CD4-positive, alpha-beta T cell treated with Interleukin-6 at 100 ng/mL for 8 hours (primary cell): ENCODE measurements at regions not wholly inside any gene's neighbourhood (a gene's known extent, or its start where the extent isn't known, plus 50 kb on each side); places are given as distances from the start of the nearest gene placed in this dataset.
"Not testable (repeated sequence)": the region's sequence is repeated elsewhere in the genome, so short reads cannot be mapped to it uniquely, and the experiment has no call there.

ENCODE experiments used
- DNase-seq: peaks from one replicate; pipeline ENCODE4 v3.0.0-alpha.2; 2020; ENCODE audit warnings: mixed read lengths, low spot score

- DNase-seq = no peak
Observed at GRCh38 chr5:62886603-62887315, 308.1 kb downstream of the LRRC70 start.

GRCh38 chr5:62837330-62837729 is 258.7 kb downstream of the LRRC70 start:
- DNase-seq = not testable (repeated sequence)

- no peak for DNase-seq
Observed at GRCh38 chr5:62829604-62829986, 251.0 kb downstream of the LRRC70 start.

- no peak for DNase-seq
Observed at GRCh38 chr5:62828742-62829603, 250.4 kb downstream of the LRRC70 start.

- no peak for DNase-seq
Observed at GRCh38 chr5:62825623-62826220, 247.1 kb downstream of the LRRC70 start.

- no peak for DNase-seq
Observed at GRCh38 chr5:62824936-62825335, 246.3 kb downstream of the LRRC70 start.

GRCh38 chr5:62817043-62817442 is 238.4 kb downstream of the LRRC70 start:
- DNase-seq = not testable (repeated sequence)

GRCh38 chr5:62814991-62815390 is 236.4 kb downstream of the LRRC70 start:
- no peak for DNase-seq

- DNase-seq = no peak
Observed at GRCh38 chr5:62812621-62813255, 234.1 kb downstream of the LRRC70 start.

- not testable (repeated sequence) for DNase-seq
Observed at GRCh38 chr5:62804819-62805218, 226.2 kb downstream of the LRRC70 start.

- no peak for DNase-seq
Observed at GRCh38 chr5:62795926-62796325, 217.3 kb downstream of the LRRC70 start.

GRCh38 chr5:62794456-62794855 is 215.8 kb downstream of the LRRC70 start:
- DNase-seq = no peak

GRCh38 chr5:62791059-62791458 is 212.4 kb downstream of the LRRC70 start:
- DNase-seq = no peak

- no peak for DNase-seq
Observed at GRCh38 chr5:62790348-62790747, 211.7 kb downstream of the LRRC70 start.

- no peak for DNase-seq
Observed at GRCh38 chr5:62786099-62786498, 207.5 kb downstream of the LRRC70 start.

GRCh38 chr5:62785588-62785987 is 207.0 kb downstream of the LRRC70 start:
- DNase-seq = no peak

- no peak for DNase-seq
Observed at GRCh38 chr5:62783374-62784057, 204.9 kb downstream of the LRRC70 start.

- no peak for DNase-seq
Observed at GRCh38 chr5:62780888-62781287, 202.3 kb downstream of the LRRC70 start.

- no peak for DNase-seq
Observed at GRCh38 chr5:62780230-62780629, 201.6 kb downstream of the LRRC70 start.

- peak; percentile 16 for DNase-seq
Observed at GRCh38 chr5:62779010-62779422, 200.4 kb downstream of the LRRC70 start.

GRCh38 chr5:62778316-62779009 is 199.8 kb downstream of the LRRC70 start:
- no peak for DNase-seq
